HG02938 (cell line): ENCODE measurements at regions not wholly inside any gene's neighbourhood (a gene's known extent, or its start where the extent isn't known, plus 50 kb on each side); places are given as distances from the start of the nearest gene placed in this dataset.

ENCODE experiments used
- ATAC-seq: cut with Tn5 transposase; IDR thresholded peaks from one replicate; pipeline ENCODE4 v1.9.1; 2021; ENCODE audit warnings: mild to moderate bottlenecking, moderate library complexity; ENCODE audit not compliant: unreplicated experiment

GRCh38 chr11:71102251-71102995 lies 150.0 kb downstream of the SHANK2 start:
- no peak for ATAC-seq

- ATAC-seq, result no peak
These were observed 150.8 kb downstream of the SHANK2 start for GRCh38 chr11:71101606-71102005.

DNA sequence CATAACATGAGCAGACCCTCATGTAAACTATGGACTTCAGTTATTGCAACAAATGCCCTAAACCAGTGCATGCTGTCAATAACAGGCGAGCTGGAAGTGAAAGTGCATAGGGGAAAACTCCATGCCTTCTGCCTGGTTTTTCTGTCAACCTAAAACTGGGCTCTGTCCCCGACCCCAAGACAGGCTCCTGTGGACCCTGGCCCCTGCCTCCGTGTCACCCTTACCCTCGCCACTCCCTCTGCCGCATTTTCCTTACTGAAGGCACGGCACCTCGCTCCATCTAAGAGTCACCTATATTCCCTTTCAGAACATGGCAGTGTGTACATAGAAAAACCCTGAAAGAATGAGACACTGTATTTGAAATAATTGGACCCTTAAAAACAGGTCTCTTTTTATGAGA lies 151.3 kb downstream of the SHANK2 start:
- no peak for ATAC-seq

GRCh38 chr11:71098776-71099175 lies 153.6 kb downstream of the SHANK2 start:
- no peak for ATAC-seq

DNA sequence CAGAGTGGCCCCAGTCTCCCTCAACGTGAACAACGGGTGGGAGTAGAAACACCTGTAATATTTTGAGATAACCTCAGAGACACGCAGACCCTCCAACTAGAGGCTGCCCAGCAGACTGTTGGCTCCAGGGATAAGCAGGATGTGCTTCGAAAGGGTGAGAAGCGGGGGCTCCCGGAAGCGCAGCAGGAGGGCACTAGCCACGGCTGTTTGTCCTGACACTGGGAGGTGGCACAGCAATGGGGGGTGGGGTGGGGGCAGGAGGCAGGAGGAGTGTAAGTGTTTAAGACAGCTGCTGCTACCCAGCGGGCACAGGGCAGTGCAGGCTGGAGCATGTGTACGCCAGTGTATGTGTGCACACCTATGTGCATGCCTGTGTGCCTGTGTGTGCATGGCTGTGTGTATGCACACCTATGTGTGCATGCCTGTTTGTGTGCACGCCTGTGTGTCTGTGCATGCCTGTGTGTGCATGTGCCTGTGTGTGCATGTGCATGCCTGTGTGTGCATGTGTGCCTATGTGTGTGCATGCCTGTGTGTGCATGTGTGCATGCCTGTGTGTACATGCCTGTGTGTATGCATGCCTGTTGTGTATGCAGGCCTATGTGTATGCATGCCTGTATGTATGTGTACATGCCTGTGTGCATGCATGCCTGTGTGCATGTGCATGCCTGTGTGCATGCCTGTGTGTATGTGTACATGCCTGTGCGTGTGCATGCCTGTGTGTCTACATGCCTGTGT lies 154.7 kb downstream of the SHANK2 start:
- no peak for ATAC-seq

DNA sequence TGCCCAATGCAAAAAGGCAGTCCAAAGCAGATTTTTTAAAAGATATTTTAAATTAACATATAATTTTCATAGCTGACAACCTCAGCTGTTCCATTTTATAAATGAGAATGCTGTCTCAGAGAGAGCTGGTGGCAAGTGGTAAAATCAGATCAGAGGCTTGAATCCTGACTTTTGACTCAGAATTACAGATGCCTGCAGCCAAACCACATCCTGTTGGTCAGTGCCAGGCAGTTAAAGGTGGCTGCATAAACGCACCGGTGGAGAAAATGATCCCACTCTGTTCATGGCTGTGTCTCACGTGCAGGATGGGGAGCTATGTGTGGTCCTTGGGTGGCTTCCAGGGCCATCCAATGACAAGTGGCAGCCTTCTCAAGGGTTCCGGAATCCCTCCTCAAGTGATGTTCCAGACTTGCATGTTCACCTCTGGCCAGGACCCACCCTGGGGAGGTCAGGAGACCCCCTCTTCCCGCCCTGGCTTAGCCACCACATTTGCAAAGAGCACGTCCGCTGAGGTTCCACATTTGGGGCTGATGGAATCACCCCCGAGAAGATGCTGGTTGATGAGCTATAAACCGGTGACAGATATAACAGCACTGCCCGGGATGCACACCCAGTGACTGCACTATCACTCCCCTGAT lies 155.5 kb downstream of the SHANK2 start:
- ATAC-seq, result no peak

- ATAC-seq, result no peak
These were observed 157.0 kb downstream of the SHANK2 start for GRCh38 chr11:71095294-71095850.

DNA sequence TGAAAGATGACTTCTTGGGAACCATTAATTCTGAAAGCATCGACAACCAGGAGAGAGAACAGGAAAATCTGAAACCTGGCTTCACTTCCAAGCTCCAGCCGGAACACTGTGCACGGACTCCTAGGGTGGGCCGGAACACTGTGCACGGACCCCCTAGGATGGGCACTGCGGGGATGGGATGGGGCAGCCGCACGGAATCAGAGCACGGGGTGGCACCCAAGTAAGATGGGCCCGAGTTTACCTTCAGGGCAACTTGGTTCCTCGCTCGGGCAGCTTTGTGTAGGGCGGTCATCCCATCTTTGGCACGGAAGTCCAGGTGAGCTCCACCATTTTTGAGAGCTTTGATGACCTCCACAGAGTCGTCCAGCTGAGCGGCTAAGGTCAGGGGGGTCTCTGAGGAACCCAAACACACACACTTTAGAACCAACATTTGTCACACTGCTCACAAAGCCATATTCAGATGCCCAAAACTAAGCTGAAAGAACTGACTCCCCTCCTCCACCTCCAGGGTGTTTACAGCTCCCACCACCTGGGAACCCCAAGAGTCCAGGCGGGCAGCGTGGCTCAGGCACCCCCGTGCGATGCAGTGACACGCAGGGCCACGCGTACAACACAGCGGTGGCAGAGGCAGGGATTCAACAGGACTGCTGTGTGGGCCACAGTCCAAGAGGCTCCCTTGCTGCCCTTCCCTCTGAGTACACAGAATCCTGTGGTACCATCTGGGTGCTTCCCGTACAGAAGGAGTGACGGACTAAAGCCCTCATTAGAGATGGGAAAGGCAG lies 157.9 kb downstream of the SHANK2 start:
- ATAC-seq, result no peak

- no peak for ATAC-seq
These were observed 158.6 kb downstream of the SHANK2 start for GRCh38 chr11:71093783-71094182.

DNA sequence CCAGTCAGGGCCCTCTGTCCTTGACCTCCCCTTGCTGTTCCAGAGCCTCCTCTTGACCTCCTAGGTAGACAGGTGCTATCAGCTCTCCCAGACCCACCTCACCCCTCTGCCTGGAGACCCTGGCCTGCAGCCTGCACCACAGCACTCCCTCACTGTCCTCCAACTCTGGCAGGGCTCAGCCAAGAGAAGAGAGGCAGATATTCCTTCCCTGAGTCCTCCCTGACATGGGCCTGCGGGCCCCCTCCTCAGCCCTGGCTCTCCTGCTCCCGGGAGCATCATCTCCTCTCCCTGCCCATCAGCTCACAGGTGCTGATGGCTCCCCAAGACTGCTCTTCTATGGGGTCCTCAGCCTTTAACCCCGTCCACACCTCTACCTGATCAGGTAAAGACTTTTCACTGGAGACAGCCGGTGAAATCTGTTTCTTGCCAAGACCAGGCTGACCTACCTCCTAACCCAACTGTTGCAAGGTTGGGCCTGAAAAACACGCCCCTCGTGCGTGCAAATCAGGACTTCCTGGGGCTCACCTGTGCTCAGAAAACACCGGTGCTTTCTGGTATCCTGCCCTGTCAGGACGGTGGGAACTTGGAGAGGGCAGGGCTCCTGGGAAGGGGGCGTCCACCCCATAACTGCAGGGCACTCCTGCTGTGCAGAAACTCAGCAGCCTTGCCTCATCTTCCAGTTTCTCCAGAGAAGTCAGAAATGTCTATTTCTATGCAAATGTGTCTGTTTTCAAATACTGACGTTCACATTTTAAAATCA lies 160.7 kb downstream of the SHANK2 start:
- ATAC-seq, result no peak

GRCh38 chr11:71089571-71089970 lies 162.8 kb downstream of the SHANK2 start:
- ATAC-seq, result no peak

- peak; percentile 73 for ATAC-seq
These were observed 163.8 kb downstream of the SHANK2 start for GRCh38 chr11:71088314-71089215.

- ATAC-seq, result no peak
These were observed 165.6 kb downstream of the SHANK2 start for GRCh38 chr11:71086687-71087258.

- ATAC-seq, result no peak
These were observed 167.9 kb downstream of the SHANK2 start for GRCh38 chr11:71084306-71085012.

DNA sequence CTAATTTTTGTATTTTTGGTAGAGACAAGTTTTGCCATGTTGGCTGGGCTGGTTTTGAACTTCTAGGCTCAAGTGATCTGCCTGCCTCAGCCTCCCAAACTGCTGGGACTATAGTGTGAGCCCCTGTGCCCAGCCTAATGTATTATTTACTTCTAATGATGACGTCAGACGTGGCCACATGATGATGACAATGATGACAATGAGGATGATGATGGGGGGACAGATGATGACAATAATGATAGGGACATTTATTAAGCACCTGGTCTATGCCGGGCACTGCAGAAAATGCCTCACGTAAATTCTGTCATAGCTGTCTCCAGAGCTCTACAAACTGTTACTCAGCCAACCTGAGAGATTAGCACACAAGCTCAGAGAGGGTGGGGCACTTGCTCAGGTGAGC lies 169.3 kb downstream of the SHANK2 start:
- ATAC-seq, result no peak

GRCh38 chr11:71082454-71082853 lies 169.9 kb downstream of the SHANK2 start:
- no peak for ATAC-seq

GRCh38 chr11:71081704-71082230 lies 170.6 kb downstream of the SHANK2 start:
- no peak for ATAC-seq
